GM10266 (cell line): ENCODE measurements at regions not wholly inside any gene's neighbourhood (a gene's known extent, or its start where the extent isn't known, plus 50 kb on each side); places are given as distances from the start of the nearest gene placed in this dataset.
"Not testable (repeated sequence)": the region's sequence is repeated elsewhere in the genome, so short reads cannot be mapped to it uniquely, and the experiment has no call there.

Experiments used
- DNase-seq: peaks from one replicate; pipeline ENCODE4 v3.0.0; 2012; ENCODE audit errors: extremely low spot score
- TF ChIP-seq, protein P1 (sequence below): IDR thresholded peaks from 2 replicates; pipeline ENCODE4 v1.5.1; 2012; ENCODE audit warnings: mild to moderate bottlenecking, low read depth; ENCODE audit not compliant: control insufficient read depth, insufficient read depth; ENCODE audit errors: missing control alignments

DNA sequence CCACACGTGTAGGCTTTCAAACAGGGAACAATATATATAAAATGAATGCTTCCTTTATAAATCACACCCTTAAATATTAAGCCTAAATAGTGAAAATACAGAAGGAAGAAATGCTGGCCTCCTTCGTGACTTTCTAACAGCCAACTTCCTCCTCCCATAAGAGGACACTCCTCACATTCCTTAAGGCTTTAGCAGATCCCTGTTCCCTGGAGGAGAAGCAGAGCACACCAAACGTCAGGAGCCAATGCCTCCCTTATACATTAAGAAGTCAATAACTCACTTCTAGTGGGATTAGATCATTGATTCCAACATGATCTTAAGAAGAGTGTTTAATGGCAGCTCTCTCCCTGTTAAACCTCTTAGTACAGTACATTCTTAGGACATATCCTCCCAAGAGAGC is 108.4 kb upstream of the FAM241A start:
- no peak for DNase-seq
- TF ChIP-seq, protein P1, sequence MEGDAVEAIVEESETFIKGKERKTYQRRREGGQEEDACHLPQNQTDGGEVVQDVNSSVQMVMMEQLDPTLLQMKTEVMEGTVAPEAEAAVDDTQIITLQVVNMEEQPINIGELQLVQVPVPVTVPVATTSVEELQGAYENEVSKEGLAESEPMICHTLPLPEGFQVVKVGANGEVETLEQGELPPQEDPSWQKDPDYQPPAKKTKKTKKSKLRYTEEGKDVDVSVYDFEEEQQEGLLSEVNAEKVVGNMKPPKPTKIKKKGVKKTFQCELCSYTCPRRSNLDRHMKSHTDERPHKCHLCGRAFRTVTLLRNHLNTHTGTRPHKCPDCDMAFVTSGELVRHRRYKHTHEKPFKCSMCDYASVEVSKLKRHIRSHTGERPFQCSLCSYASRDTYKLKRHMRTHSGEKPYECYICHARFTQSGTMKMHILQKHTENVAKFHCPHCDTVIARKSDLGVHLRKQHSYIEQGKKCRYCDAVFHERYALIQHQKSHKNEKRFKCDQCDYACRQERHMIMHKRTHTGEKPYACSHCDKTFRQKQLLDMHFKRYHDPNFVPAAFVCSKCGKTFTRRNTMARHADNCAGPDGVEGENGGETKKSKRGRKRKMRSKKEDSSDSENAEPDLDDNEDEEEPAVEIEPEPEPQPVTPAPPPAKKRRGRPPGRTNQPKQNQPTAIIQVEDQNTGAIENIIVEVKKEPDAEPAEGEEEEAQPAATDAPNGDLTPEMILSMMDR: no peak

DNA sequence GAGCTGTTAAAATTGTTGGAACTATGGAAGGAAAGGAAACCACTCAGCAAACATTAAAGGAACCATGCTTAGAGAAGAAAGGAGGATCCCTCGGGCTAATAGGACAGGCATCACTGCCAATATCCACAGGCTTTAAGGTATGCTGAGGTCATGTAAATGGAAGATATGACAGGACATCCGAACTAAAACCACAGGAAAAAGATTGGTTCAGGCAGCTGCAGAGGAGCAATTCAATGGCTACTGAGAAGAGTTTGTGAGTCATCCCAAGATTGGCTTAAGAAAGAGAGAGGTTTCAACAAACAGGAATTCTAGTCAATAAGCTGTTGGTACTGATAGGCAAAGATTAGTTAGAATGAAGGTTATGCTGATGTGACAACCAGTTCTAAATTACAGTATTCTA is 106.4 kb upstream of the FAM241A start:
- DNase-seq: no peak
- TF ChIP-seq, protein P1: no peak

DNA sequence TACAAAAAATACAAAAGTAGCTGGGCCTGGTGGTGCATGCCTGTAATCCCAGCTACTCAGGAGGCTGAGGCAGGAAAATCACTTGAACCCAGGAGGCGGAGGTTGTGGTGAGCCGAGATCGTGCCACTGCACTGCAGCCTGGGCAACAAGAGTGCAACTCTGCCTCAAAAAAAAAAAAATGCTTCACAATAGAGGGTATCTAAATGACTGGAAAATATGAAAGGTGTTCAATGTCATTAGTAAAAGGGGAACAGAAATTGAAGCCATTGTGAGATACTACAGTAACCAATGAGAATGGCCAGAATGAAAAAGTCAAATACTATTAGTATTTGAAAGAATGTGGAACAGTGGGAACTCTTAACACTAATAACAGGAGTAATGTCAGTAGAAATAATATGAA is 96.1 kb upstream of the FAM241A start:
- not testable (repeated sequence) for DNase-seq

DNA sequence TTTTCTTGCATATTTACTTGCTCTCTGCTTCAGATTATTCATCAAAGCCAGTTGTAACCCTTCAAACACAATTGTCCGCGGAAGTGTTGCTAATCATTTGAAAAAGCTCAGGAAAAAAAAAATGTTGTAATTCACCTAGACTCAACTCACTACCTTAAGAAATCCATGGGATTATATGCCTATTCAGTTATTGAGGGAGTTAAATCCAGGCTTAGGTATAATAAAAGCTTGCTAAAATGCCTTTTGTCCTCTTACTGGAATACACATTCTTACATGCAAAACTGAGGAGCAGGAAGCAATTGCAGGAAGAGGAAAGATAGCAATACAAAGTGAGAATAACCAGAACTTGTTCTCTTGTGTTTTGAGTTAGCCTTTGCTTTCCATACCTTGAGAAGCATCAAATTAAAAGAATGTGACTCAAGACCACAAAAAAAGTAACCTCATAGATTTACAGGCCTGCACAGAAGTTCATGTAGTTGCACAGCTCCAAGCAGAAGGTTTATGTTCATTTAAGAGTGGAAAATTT is 91.4 kb upstream of the FAM241A start:
- TF ChIP-seq, protein P1: no peak
- no peak for DNase-seq

DNA sequence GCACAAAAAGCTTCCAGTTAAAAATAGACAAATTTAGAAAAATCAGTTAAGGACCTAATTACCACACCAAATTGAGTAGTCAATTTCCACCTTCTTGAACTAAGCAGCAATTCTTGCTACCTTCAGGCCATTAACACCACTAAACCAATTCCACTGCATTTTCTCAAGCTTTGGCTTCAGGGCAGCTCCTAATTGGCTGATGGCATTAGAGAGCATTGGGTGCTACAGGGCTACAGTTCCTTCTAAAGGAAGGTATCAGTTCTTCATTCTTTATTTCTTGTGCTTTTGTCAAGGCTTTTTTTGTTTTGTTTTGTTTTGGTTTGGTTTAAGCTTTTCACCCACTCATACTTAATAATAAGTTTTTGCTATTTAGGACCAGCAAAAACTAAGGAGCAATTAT is 90.2 kb upstream of the FAM241A start:
- TF ChIP-seq, protein P1: no peak
- DNase-seq: no peak

DNA sequence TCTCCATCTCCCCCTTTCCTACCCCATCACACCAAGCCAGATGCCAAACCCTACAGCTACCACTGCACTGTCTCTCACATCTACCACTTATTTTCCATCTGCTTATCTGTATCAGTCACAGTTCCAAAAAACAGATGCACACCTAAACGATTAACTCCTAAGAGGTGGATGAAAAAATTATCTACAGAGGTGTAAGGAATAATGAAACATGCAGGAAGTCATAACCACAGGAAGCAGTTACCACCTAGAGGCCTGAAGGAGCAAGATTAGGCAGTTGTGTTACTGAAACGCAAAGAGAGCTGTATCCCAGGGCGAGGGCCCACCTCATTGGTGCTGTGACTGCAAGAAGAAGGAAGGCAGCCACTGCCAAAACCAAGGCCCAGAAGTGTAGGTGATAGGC is 87.8 kb upstream of the FAM241A start:
- TF ChIP-seq, protein P1: no peak
- DNase-seq: no peak

DNA sequence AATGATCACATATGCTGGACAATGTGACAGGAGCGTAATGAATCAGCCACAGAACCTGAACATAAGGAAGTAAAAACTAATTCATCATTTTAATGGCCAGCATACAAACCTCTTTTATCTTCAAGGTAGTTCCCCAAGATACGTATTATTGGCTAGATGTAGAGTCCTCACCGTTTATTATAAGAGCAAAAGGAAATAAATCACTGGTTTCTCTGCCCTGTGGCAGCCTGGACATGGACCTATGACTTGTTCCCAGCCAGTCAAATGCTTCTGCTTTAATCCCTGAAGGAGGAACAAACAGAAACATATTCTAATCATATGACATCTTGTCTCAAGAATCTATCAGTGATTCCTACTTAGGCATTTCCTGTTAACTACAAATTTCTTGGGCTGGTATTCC is 86.8 kb upstream of the FAM241A start:
- TF ChIP-seq, protein P1: no peak
- no peak for DNase-seq

DNA sequence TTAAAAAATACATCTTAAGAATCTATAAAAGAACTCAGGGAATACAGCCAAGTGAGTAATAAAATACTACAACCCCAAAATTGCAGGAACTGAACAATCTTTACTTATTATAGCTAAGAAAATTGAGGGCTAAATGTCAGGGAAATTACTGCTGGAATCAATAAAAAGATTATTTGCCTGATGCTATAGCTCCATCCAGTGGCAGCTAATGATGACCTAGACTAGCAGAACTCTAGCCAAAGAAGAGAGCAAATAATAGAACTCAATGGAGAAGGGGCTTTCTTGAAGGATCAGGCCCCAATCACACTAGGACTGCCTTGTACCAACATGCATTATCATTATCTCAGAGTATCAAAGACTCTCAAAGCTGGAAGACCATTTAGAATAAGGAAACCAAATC is 85.0 kb upstream of the FAM241A start:
- peak; percentile 8 for DNase-seq
- TF ChIP-seq, protein P1: peak; percentile 56
